ENCODE measurements at regions not wholly inside any gene's neighbourhood (a gene's known extent, or its start where the extent isn't known, plus 50 kb on each side); places are given as distances from the start of the nearest gene placed in this dataset.
A peak's percentile ranks its signal among the peaks of the same experiment; 100 is the strongest.
"Not testable (repeated sequence)": the region's sequence is repeated elsewhere in the genome, so short reads cannot be mapped to it uniquely, and the experiment has no call there.

DNA sequence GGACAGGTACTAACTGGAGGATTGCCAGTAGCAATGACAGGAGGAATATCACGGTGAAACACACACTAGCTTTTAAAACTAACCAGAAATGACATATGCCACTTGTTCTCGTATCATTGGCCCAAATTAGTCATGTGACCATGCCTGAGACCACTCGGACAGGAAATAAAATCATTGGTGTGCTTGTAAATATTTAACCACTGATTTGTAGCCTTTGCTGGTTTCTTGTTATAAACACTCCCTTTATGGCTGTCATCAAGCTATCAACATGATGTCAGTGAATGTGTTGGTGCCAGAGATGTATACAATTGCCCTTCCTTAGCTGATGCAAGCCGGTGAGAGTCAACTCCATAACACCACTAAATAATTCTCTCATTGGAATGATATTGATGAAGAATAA is 123.7 kb upstream of the ANKH start:
- no peak overlapping the region for H3K18ac ChIP-seq (ENCODE audit: low read depth, low read length)
- H2BK20ac ChIP-seq (ENCODE audit: low read depth, low read length): no peak overlapping the region
- no peak overlapping the region for H3K27ac ChIP-seq (ENCODE audit: insufficient read depth, low read length)
- ChIA-PET POLR2A (ENCODE audit: unreplicated experiment) (no interaction called here), CTCF (no interaction called here)
- H3K9ac ChIP-seq (ENCODE audit: low read depth, low read length): no peak overlapping the region
- H4K91ac ChIP-seq (ENCODE audit: insufficient read depth, low read depth, low read length): no peak overlapping the region
- peak overlapping the region in 1 of 2 experiments; percentile 21; a peak in 1 of 4 replicates for H4K8ac ChIP-seq (ENCODE audit: low read depth in 2 of 2, low read length in 2 of 2)
- no peak overlapping the region for H2AK9ac ChIP-seq (replicated peaks; ENCODE audit: low read depth, low read length, poor library complexity)
- no peaks in the 10 kb centered on the region for H3K4me1 ChIP-seq (ENCODE audit: control insufficient read depth, insufficient read depth, low read length)
- H3K4me2 ChIP-seq (ENCODE audit: low read depth, low read length): no peak overlapping the region
- intact Hi-C loops (cut with micrococcal nuclease): no loop called here
- H3K56ac ChIP-seq (ENCODE audit: extremely low read depth, insufficient read depth, low read length): no peak overlapping the region
- H3K14ac ChIP-seq (replicated peaks; ENCODE audit: low read depth, low read length): no peak overlapping the region
- no peak overlapping the region for H2BK5ac ChIP-seq (ENCODE audit: low read depth, low read length, poor library complexity, severe bottlenecking)
- H3K79me1 ChIP-seq (ENCODE audit: low read depth in 1 of 2, low read length in 2 of 2): no peaks in the 10 kb centered on the region
- dilution Hi-C loops (cut with HindIII; ENCODE audit: low sequenced_read_pairs, unreplicated experiment): no loop called here
- peaks cover 19% of the 10 kb centered on the region for H3K27me3 ChIP-seq (ENCODE audit: control insufficient read depth, insufficient read depth, low read length)
- H4K5ac ChIP-seq (ENCODE audit: low read depth, low read length): no peak overlapping the region
- no TSS peak for BruUV-seq (replicated peaks)
- TF ChIP-seq FOS (IDR thresholded peaks at IDR 0.05; ENCODE audit: low read depth, low read length) (no peak), RAD21 (IDR thresholded peaks at IDR 0.05; ENCODE audit: low read length) (no peak), RFX5 (IDR thresholded peaks at IDR 0.05; ENCODE audit: low read depth, low read length) (no peak)
- TF ChIP-seq, protein P1, sequence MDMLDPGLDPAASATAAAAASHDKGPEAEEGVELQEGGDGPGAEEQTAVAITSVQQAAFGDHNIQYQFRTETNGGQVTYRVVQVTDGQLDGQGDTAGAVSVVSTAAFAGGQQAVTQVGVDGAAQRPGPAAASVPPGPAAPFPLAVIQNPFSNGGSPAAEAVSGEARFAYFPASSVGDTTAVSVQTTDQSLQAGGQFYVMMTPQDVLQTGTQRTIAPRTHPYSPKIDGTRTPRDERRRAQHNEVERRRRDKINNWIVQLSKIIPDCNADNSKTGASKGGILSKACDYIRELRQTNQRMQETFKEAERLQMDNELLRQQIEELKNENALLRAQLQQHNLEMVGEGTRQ (IDR thresholded peaks at IDR 0.05; ENCODE audit: low read depth, low read length): peak; percentile 23; the same call in 1 of the 2 replicates
- in situ Hi-C loops (cut with MboI; ENCODE audit: low sequenced_read_pairs): no loop called here
- H2AK5ac ChIP-seq (ENCODE audit: low read depth, low read length): no peak overlapping the region; the same call in 1 of the 2 replicates
- no CpG with 5 or more reads among the region's 4 CpGs for WGBS, 2 experiments (ENCODE audit: extremely low coverage in 2 of 2, insufficient read length in 1 of 2)
- H3K4ac ChIP-seq (ENCODE audit: low read depth, low read length): no peak overlapping the region
- no peak overlapping the region for H2AFZ ChIP-seq (replicated peaks; ENCODE audit: low read length, poor library complexity)
- peaks cover 12% of the 10 kb centered on the region; the same call in 1 of the 2 replicates for H3K9me3 ChIP-seq (ENCODE audit: control insufficient read depth, insufficient read depth, low read length)
- H2BK15ac ChIP-seq (ENCODE audit: low read depth, low read length): no peak overlapping the region
- H3K36me3 ChIP-seq (ENCODE audit: control insufficient read depth, insufficient read depth, low read length): no peaks in the 10 kb centered on the region
- no peak for ATAC-seq (ENCODE audit: low read depth)
- no peak overlapping the region for H3K4me3 ChIP-seq (ENCODE audit: insufficient read depth, low read depth, low read length)
- peak; percentile 22 for DNase-seq
- no peak overlapping the region for H3K23ac ChIP-seq (ENCODE audit: low read depth, low read length)
- H2BK120ac ChIP-seq (ENCODE audit: low read depth, low read length): 0 out of 2 replicates have a peak overlapping the region, but pooled peaks have one; percentile 19
- no peaks in the 10 kb centered on the region for H3K9me1 ChIP-seq (ENCODE audit: insufficient read depth, low read length)
- no peaks in the 10 kb centered on the region for H4K20me1 ChIP-seq (ENCODE audit: insufficient read depth, low read length)

DNA sequence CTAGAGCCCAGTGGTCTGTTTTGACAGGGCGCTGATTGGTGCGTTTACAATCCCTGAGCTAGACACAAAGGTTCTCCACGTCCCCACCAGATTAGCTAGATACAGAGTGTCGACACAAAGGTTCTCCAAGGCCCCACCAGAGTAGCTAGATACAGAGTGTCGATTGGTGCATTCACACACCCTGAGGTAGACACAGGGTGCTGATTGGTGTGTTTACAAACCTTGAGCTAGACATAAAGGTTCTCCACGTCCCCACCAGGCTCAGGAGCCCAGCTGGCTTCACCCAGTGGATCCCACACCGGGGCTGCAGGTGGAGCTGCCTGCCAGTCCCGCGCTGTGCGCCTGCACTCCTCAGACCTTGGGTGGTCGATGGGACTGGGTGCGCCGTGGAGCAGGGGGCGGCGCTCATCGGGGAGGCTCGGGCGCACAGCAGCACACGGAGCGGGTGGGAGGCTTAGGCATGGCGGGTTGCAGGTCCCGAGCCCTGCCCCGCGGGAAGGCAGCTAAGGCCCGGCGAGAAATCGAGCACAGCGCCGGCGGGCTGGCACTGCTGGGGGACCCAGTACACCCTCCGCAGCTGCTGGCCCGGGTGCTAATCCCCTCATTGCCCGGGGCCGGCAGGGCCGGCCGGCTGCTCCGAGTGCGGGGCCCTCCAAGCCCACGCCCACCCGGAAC is 122.0 kb upstream of the ANKH start:
- H2AK5ac ChIP-seq (ENCODE audit: low read depth, low read length); H2AFZ ChIP-seq (replicated peaks; ENCODE audit: low read length, poor library complexity); H3K27ac ChIP-seq (ENCODE audit: insufficient read depth, low read length); H3K56ac ChIP-seq (ENCODE audit: extremely low read depth, insufficient read depth, low read length); H4K8ac ChIP-seq (ENCODE audit: low read depth in 2 of 2, low read length in 2 of 2); H2BK20ac ChIP-seq (ENCODE audit: low read depth, low read length); H4K5ac ChIP-seq (ENCODE audit: low read depth, low read length); H3K4me2 ChIP-seq (ENCODE audit: low read depth, low read length); H3K79me1 ChIP-seq (ENCODE audit: low read depth in 1 of 2, low read length in 2 of 2); intact Hi-C loops (cut with micrococcal nuclease); H2AK9ac ChIP-seq (replicated peaks; ENCODE audit: low read depth, low read length, poor library complexity); in situ Hi-C loops (cut with MboI; ENCODE audit: low sequenced_read_pairs); H4K20me1 ChIP-seq (ENCODE audit: insufficient read depth, low read length); H4K91ac ChIP-seq (ENCODE audit: insufficient read depth, low read depth, low read length); H3K23ac ChIP-seq (ENCODE audit: low read depth, low read length); H2BK15ac ChIP-seq (ENCODE audit: low read depth, low read length); dilution Hi-C loops (cut with HindIII; ENCODE audit: low sequenced_read_pairs, unreplicated experiment); H3K9me1 ChIP-seq (ENCODE audit: insufficient read depth, low read length); ATAC-seq (ENCODE audit: low read depth); H3K36me3 ChIP-seq (ENCODE audit: control insufficient read depth, insufficient read depth, low read length); H3K14ac ChIP-seq (replicated peaks; ENCODE audit: low read depth, low read length); H3K4ac ChIP-seq (ENCODE audit: low read depth, low read length); H3K4me3 ChIP-seq (ENCODE audit: insufficient read depth, low read depth, low read length); POLR2A ChIA-PET (ENCODE audit: unreplicated experiment); H2BK5ac ChIP-seq (ENCODE audit: low read depth, low read length, poor library complexity, severe bottlenecking); CTCF ChIA-PET; H3K9ac ChIP-seq (ENCODE audit: low read depth, low read length); H3K18ac ChIP-seq (ENCODE audit: low read depth, low read length); H2BK120ac ChIP-seq (ENCODE audit: low read depth, low read length); DNase-seq; BruUV-seq (replicated peaks); H3K4me1 ChIP-seq (ENCODE audit: control insufficient read depth, insufficient read depth, low read length): not testable (repeated sequence)
- WGBS, 2 experiments (ENCODE audit: extremely low coverage in 2 of 2, insufficient read length in 1 of 2): 97% methylated on average over 17 of the region's 40 CpGs; no CpG with 5 or more reads in 1 of the 2 experiments
- H3K27me3 ChIP-seq (ENCODE audit: control insufficient read depth, insufficient read depth, low read length): peaks cover 12% of the 10 kb centered on the region
- peaks cover 12% of the 10 kb centered on the region; the same call in 1 of the 2 replicates for H3K9me3 ChIP-seq (ENCODE audit: control insufficient read depth, insufficient read depth, low read length)

Measured in IMR-90 (cell line).